Ovary (tissue), 7 donors: ENCODE measurements at regions not wholly inside any gene's neighbourhood (a gene's known extent, or its start where the extent isn't known, plus 50 kb on each side); places are given as distances from the start of the nearest gene placed in this dataset.
A peak's percentile ranks its signal among the peaks of the same experiment; 100 is the strongest.

Source experiments
- DNase-seq, 5 donors: peaks; one replicate each; pipeline ENCODE4 v3.0.0-alpha.2; 2019 to 2020
- H3K27ac ChIP-seq, 2 donors: fragments of 200-600 bp; one replicate each; pipeline versions ENCODE4 v1.5.1 to v1.8.0; 2019 to 2022
- H3K27me3 ChIP-seq: fragments of 200-600 bp; one replicate; pipeline ENCODE4 v1.8.0; 2022
- H3K36me3 ChIP-seq: fragments of 200-600 bp; sonication (generic); one replicate; pipeline ENCODE4 v1.5.1; 2019
- H3K4me1 ChIP-seq: one replicate; pipeline ENCODE4 v1.8.1; 2013; ENCODE audit warnings: mild to moderate bottlenecking, moderate library complexity; ENCODE audit not compliant: insufficient read depth
- H3K4me3 ChIP-seq: fragments of 200-600 bp; sonication (generic); one replicate; pipeline ENCODE4 v1.5.1; 2017
- H3K9me3 ChIP-seq, 2 donors: fragments of 200-600 bp in 1 of 2; sonication (generic) in 1 of 2; one replicate each; pipeline versions ENCODE4 v1.5.1 to v1.8.1; 2013 to 2019; ENCODE audit warnings: mild to moderate bottlenecking in 1 of 2, moderate library complexity in 1 of 2
- CTCF ChIP-seq, 3 donors: fragments of 450-650 bp in 2 of 3; fragments of 200-600 bp in 1 of 3; IDR thresholded peaks; one replicate each; pipeline versions ENCODE4 v1.5.1 to v1.8.0; 2016 to 2022; ENCODE audit warnings: antibody characterized with exemption in 3 of 3, mild to moderate bottlenecking in 1 of 3
- EP300 ChIP-seq: sonication (generic); formaldehyde crosslinking; IDR thresholded peaks from one replicate; pipeline ENCODE4 v1.6.1; 2017; ENCODE audit warnings: antibody characterized with exemption
- POLR2A ChIP-seq: fragments of 450-650 bp; IDR thresholded peaks from one replicate; pipeline ENCODE4 v1.6.1; 2017; ENCODE audit warnings: antibody characterized with exemption, mild to moderate bottlenecking, moderate library complexity
- WGBS, 3 donors: extraction: QIAGEN DNeasy Blood & Tissue Kit in 1 of 3; methylation state at CpG; one replicate each; pipeline versions ENCODE4 v1.1.5 to v1.1.7; 2013 to 2017; 5-methylcytosine and 5-hydroxymethylcytosine counted together
- intact Hi-C, 4 donors: fragments of 100-400 bp; cut with DNase I; formaldehyde crosslinking; loops; one replicate each; pipeline versions ENCODE4 v1.11.0 to v1.15.1; 2022 to 2023
- donor health status: DM: no; HTN: no; CAD: no; lungs with moderate emphysema.
- donor health status: DM: no; HTN: no; CAD: no.
- donor health status: Bipolar disorder and iron deficiency.
- donor health status: DM: no; HTN: no; CAD: no.
- donor health status: DM: yes; HTN: yes; CAD: no.

GRCh38 chr12:124208489-124208888, 86.4 kb upstream of the RFLNA start:
- Histone ChIP-seq H3K4me3 (no peak overlapping the region), H3K27me3 (no peaks in the 10 kb centered on the region), H3K36me3 (no peaks in the 10 kb centered on the region), H3K27ac (no peak overlapping the region), H3K4me1 (no peaks in the 10 kb centered on the region), H3K9me3 (no peaks in the 10 kb centered on the region)
- no peak for TF ChIP-seq CTCF (IDR thresholded peaks at IDR 0.05)
- no peak for TF ChIP-seq EP300
- no peak for TF ChIP-seq POLR2A
- intact Hi-C loops = no loop called here
- WGBS, 3 donors = 70 to 78% (median 75%) methylated on average over 15 of the region's 15 CpGs
- DNase-seq = no peak

GRCh38 chr12:124210991-124211577, 83.8 kb upstream of the RFLNA start:
- TF ChIP-seq POLR2A = no peak
- no peak for TF ChIP-seq CTCF (IDR thresholded peaks at IDR 0.05)
- TF ChIP-seq EP300 = no peak
- no peaks in the 10 kb centered on the region for H3K4me1 ChIP-seq
- H3K27ac ChIP-seq = no peak overlapping the region
- no peaks in the 10 kb centered on the region for H3K36me3 ChIP-seq
- 93 to 95% (median 94%) methylated on average over 4 of the region's 4 CpGs for WGBS, 3 donors
- peaks cover 0 to 3% of the 10 kb centered on the region in 2 donors for H3K9me3 ChIP-seq
- DNase-seq = no peak
- intact Hi-C loops = no loop called here
- no peaks in the 10 kb centered on the region for H3K27me3 ChIP-seq
- H3K4me3 ChIP-seq = no peak overlapping the region

- H3K9me3 ChIP-seq = peaks cover 0 to 3% of the 10 kb centered on the region in 2 donors
- H3K4me3 ChIP-seq = no peak overlapping the region
- no peaks in the 10 kb centered on the region for H3K36me3 ChIP-seq
- 97 to 100% (median 97%) methylated on average over 2 of the region's 2 CpGs for WGBS, 3 donors
- no peaks in the 10 kb centered on the region for H3K4me1 ChIP-seq
- intact Hi-C loops = no loop called here
- no peak overlapping the region for H3K27ac ChIP-seq
- no peaks in the 10 kb centered on the region for H3K27me3 ChIP-seq
- no peak for TF ChIP-seq POLR2A
- no peak for TF ChIP-seq CTCF (IDR thresholded peaks at IDR 0.05)
- TF ChIP-seq EP300 = no peak
- DNase-seq = no peak
These were observed 83.1 kb upstream of the RFLNA start for GRCh38 chr12:124211753-124212152.

GRCh38 chr12:124213666-124214347, 81.1 kb upstream of the RFLNA start:
- peak in 1 of 5 donors; percentile 16 for DNase-seq
- TF ChIP-seq POLR2A (no peak), CTCF (IDR thresholded peaks at IDR 0.05) (no peak), EP300 (no peak)
- WGBS, 3 donors = 34 to 42% (median 35%) methylated on average over 11 of the region's 11 CpGs
- intact Hi-C loops = no loop called here
- no peaks in the 10 kb centered on the region for H3K4me1 ChIP-seq
- peaks cover 0 to 3% of the 10 kb centered on the region in 2 donors for H3K9me3 ChIP-seq
- no peak overlapping the region for H3K27ac ChIP-seq
- no peaks in the 10 kb centered on the region for H3K27me3 ChIP-seq
- no peak overlapping the region for H3K4me3 ChIP-seq
- no peaks in the 10 kb centered on the region for H3K36me3 ChIP-seq
